Erythroblast (primary cell): ENCODE measurements at regions not wholly inside any gene's neighbourhood (a gene's known extent, or its start where the extent isn't known, plus 50 kb on each side); places are given as distances from the start of the nearest gene placed in this dataset.

ENCODE experiments used
- GATA1 ChIP-seq: IDR thresholded peaks from 2 replicates; pipeline ENCODE4 v1.6.1; 2011; ENCODE audit warnings: low read depth, mild to moderate bottlenecking, control low read depth, low read length, moderate library complexity
- POLR2A ChIP-seq: IDR thresholded peaks from 2 replicates; pipeline ENCODE4 v1.6.1; 2011; ENCODE audit warnings: mild to moderate bottlenecking, low read length

DNA sequence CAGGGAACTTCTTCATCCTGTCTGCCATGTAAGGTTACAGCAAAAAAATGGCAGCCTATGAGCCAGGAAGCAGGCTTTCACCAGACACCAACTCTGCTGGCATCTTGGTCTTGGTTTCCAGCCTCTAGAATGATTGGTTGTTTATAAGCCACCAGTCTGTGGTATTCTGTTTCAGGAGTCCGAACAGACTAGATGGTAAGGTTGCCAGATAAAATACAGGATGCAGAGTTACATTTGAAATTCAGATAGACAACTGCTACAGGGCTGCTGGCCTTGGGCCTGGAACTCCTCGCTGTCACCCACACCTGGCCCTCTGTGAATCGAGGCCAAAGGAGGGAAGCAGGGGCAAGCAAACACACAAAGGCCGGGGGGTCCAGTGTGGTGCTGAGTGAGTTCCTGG lies 478.8 kb upstream of the CCL2 start:
- TF ChIP-seq POLR2A (no peak), GATA1 (no peak)
